ENCODE measurements at regions not wholly inside any gene's neighbourhood (a gene's known extent, or its start where the extent isn't known, plus 50 kb on each side); places are given as distances from the start of the nearest gene placed in this dataset.

DNA sequence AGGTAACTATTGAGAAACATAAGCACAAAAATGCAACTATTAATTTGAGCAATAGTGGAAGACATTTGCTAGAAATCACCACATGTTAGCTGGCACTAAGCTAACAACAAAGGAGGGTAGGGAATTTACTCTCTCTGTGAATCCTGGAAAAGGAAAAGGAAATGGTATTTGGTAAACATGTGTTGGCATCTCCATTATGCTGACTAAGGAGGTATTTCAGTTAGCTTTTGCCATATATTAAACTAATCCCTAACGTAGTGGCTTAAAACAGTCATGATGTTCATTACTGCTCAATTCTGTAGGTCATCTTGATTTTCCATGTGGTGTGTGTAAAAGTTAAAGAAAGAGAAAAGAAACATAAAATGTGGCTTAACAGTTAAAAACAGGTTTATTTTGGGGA, 1686.5 kb upstream of the PCDH7 start:
- TF ChIP-seq SP1 (IDR thresholded peaks at IDR 0.05) (no peak), FOXM1 (IDR thresholded peaks at IDR 0.05; ENCODE audit: borderline replicate concordance) (no peak), HDGF (IDR thresholded peaks at IDR 0.05; ENCODE audit: borderline replicate concordance) (no peak), TARDBP (IDR thresholded peaks at IDR 0.05) (no peak), FOXA1 (IDR thresholded peaks at IDR 0.05) (no peak), SUZ12 (IDR thresholded peaks at IDR 0.05) (no peak)

Measured in HEK293T (cell line).